ENCODE measurements at regions not wholly inside any gene's neighbourhood (a gene's known extent, or its start where the extent isn't known, plus 50 kb on each side); places are given as distances from the start of the nearest gene placed in this dataset.

DNA sequence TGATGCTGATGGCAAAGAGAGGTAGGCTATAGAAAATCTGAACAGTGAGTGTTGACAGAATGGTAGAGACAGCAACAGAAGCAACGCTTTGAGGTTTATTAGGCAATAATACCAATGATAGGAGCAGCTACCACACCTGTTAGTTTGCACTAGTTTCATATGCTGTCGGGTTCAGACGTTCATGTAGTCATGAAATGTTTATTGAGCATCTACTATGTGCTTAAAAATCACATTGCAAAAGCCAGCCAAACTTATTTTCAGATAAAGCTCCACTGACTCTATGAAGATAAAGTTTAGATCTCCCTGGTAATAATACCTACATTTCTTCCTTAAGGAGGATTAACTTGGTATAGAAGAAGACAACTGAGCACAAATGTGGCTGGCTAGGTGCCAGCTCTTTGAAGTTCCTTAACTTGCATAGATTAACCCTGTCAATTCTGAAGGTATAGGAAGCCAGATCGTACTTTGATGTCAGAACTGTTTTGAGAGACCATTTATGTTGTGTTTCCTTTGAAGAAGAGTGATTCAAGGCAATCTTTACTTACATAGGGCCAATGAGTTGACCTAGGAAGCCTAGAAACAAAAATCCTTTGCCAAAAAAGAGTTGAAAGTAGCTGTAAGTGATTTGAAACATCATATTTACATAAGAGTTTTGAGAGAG lies 71.5 kb downstream of the DISP1 start:
- Histone ChIP-seq H3K9me3 (no peaks in the 10 kb centered on the region), H3K27ac (no peak overlapping the region), H3K4me1 (replicated peaks) (no peaks in the 10 kb centered on the region), H3K27me3 (replicated peaks; ENCODE audit: insufficient read depth) (no peaks in the 10 kb centered on the region), H3K36me3 (no peaks in the 10 kb centered on the region), H3K4me3 (no peak overlapping the region)
- TF ChIP-seq, protein P1, sequence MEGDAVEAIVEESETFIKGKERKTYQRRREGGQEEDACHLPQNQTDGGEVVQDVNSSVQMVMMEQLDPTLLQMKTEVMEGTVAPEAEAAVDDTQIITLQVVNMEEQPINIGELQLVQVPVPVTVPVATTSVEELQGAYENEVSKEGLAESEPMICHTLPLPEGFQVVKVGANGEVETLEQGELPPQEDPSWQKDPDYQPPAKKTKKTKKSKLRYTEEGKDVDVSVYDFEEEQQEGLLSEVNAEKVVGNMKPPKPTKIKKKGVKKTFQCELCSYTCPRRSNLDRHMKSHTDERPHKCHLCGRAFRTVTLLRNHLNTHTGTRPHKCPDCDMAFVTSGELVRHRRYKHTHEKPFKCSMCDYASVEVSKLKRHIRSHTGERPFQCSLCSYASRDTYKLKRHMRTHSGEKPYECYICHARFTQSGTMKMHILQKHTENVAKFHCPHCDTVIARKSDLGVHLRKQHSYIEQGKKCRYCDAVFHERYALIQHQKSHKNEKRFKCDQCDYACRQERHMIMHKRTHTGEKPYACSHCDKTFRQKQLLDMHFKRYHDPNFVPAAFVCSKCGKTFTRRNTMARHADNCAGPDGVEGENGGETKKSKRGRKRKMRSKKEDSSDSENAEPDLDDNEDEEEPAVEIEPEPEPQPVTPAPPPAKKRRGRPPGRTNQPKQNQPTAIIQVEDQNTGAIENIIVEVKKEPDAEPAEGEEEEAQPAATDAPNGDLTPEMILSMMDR (IDR thresholded peaks at IDR 0.05) = no peak
- TF ChIP-seq POLR2A (IDR thresholded peaks at IDR 0.05) (no peak), POLR2AphosphoS5 (IDR thresholded peaks at IDR 0.05) (no peak)
- DNase-seq (ENCODE audit: low spot score) = no peak
- intact Hi-C loops (cut with DNase I) = no loop called here
- WGBS = 54% methylated on average over 4 of the region's 4 CpGs

DNA sequence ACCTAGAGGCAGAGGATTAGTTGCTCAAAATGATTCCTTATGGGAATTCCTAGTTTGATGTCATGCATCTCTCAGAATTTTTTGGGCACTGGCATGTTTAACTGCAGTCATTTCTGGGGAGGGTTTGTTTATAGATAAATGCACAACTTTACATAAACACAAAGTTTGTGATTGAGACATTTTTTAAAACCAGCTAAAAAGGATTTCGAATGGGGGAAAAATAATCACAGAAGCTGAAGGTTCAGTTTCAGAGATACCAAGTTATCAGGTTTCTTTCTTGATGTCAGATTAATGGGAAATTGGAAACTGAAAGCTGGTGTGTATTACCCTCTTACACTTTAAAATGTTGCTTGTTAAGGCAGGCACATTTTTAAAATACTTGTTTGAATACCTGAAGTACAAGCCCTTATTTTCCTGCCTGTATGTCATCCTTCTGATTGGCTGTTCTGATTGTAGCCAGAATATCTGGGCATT lies 72.1 kb downstream of the DISP1 start:
- 21% methylated on average over 1 of the region's 1 CpG for WGBS

DNA sequence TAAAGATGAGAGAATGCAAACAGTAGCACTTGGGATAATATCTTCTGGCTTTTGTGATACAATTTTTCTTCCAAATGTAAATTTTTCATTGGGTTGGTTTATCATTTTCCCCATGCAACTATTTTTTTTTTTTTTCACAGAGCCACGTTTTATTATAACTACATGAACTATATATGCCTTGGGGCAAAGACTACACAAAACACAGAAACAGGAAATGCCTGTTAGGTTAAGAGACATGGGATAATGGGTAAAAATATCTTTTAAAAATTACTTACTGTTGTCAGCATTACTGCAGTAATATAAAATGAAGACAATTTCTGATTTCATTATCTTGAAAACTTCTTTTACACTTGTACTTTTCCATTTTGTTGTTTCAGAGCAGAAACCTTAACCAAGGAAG lies 74.6 kb downstream of the DISP1 start:
- 32% methylated on average over 1 of the region's 1 CpG for WGBS
- Histone ChIP-seq H3K27me3 (replicated peaks; ENCODE audit: insufficient read depth) (no peaks in the 10 kb centered on the region), H3K4me3 (no peak overlapping the region), H3K27ac (no peak overlapping the region), H3K4me1 (replicated peaks) (no peaks in the 10 kb centered on the region), H3K9me3 (no peaks in the 10 kb centered on the region), H3K36me3 (no peaks in the 10 kb centered on the region)
- no peak for TF ChIP-seq POLR2AphosphoS5 (IDR thresholded peaks at IDR 0.05)
- TF ChIP-seq, protein P1 (IDR thresholded peaks at IDR 0.05) = no peak
- TF ChIP-seq POLR2A (IDR thresholded peaks at IDR 0.05) = no peak
- intact Hi-C loops (cut with DNase I) = no loop called here
- no peak for DNase-seq (ENCODE audit: low spot score)

More for the DNA sequence above, 72.1 kb downstream of the DISP1 start:
- H3K27ac ChIP-seq = no peak overlapping the region
- TF ChIP-seq POLR2A (IDR thresholded peaks at IDR 0.05) (no peak), POLR2AphosphoS5 (IDR thresholded peaks at IDR 0.05) (no peak)
- TF ChIP-seq, protein P1 (IDR thresholded peaks at IDR 0.05) = no peak
- intact Hi-C loops (cut with DNase I) = no loop called here
- no peak overlapping the region for H3K4me3 ChIP-seq
- no peaks in the 10 kb centered on the region for H3K36me3 ChIP-seq
- DNase-seq (ENCODE audit: low spot score) = no peak
- H3K9me3 ChIP-seq = no peaks in the 10 kb centered on the region
- H3K27me3 ChIP-seq (replicated peaks; ENCODE audit: insufficient read depth) = no peaks in the 10 kb centered on the region
- H3K4me1 ChIP-seq (replicated peaks) = no peaks in the 10 kb centered on the region

DNA sequence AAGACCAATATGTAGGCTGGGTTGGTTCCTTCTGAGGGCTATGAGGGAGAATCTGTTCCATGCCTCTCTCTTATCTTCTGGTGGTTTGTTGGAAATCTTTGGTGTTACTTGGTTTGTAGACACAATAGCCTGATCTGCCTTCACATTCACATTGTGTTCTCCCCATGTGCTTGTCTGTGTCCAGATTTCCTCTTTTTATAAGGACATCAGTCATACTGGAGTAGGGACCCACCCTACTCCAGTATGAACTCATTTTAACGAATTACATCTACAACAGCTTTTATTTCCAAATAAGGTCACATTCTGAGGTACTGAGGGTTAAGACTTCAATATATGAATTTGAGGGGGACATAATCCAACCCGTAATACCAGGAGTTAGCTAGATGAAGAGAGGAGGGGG lies 75.9 kb downstream of the DISP1 start:
- intact Hi-C loops (cut with DNase I) = no loop called here
- Histone ChIP-seq H3K36me3 (no peaks in the 10 kb centered on the region), H3K4me1 (replicated peaks) (no peaks in the 10 kb centered on the region), H3K27me3 (replicated peaks; ENCODE audit: insufficient read depth) (no peaks in the 10 kb centered on the region), H3K27ac (no peak overlapping the region), H3K9me3 (no peaks in the 10 kb centered on the region), H3K4me3 (no peak overlapping the region)
- no peak for TF ChIP-seq POLR2A (IDR thresholded peaks at IDR 0.05)
- TF ChIP-seq POLR2AphosphoS5 (IDR thresholded peaks at IDR 0.05) = no peak
- TF ChIP-seq, protein P1 (IDR thresholded peaks at IDR 0.05) = no peak
- WGBS = 95% methylated on average over 2 of the region's 2 CpGs
- DNase-seq (ENCODE audit: low spot score) = no peak

DNA sequence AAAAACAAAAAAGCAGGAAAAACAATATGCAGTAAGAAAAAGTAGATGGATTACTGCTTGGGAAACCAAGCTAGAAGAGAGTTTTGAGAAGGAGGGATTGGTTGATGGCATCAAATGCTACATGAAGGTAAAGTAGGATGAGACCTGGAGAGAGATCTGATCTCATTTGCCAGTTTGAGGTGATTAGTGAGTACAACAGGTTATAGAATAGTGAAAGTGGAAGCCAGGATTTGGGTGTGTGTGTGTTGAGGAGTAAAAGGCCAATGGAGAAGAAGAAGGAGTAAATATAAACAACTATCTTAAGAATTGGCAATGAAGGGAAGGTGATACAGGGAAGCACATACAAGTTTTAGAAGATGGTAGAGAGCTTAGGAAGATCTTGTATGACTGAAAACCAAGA lies 76.7 kb downstream of the DISP1 start:
- no peak for DNase-seq (ENCODE audit: low spot score)
- Histone ChIP-seq H3K4me3 (no peak overlapping the region), H3K36me3 (no peaks in the 10 kb centered on the region), H3K9me3 (no peaks in the 10 kb centered on the region), H3K27me3 (replicated peaks; ENCODE audit: insufficient read depth) (no peaks in the 10 kb centered on the region), H3K27ac (no peak overlapping the region), H3K4me1 (replicated peaks) (no peaks in the 10 kb centered on the region)
- intact Hi-C loops (cut with DNase I) = no loop called here
- TF ChIP-seq POLR2A (IDR thresholded peaks at IDR 0.05) = no peak
- TF ChIP-seq, protein P1 (IDR thresholded peaks at IDR 0.05) = no peak
- no peak for TF ChIP-seq POLR2AphosphoS5 (IDR thresholded peaks at IDR 0.05)
